NCI-H69 (cell line): ENCODE measurements at regions not wholly inside any gene's neighbourhood (a gene's known extent, or its start where the extent isn't known, plus 50 kb on each side); places are given as distances from the start of the nearest gene placed in this dataset.
A peak's percentile ranks its signal among the peaks of the same experiment; 100 is the strongest.

Experiments
- DNase-seq: peaks from one replicate; lab custom pipeline; 2025; lab: John Stamatoyannopoulos, UW

- DNase-seq: no peak
These were observed 829.0 kb upstream of the API5 start for GRCh38 chr11:42482822-42483221.

GRCh38 chr11:42490506-42490905 is 821.3 kb upstream of the API5 start:
- DNase-seq: no peak

GRCh38 chr11:42494459-42494858 is 817.3 kb upstream of the API5 start:
- no peak for DNase-seq

GRCh38 chr11:42498971-42499370 is 812.8 kb upstream of the API5 start:
- no peak for DNase-seq

GRCh38 chr11:42502151-42502550 is 809.6 kb upstream of the API5 start:
- DNase-seq: no peak

- DNase-seq: no peak
These were observed 789.8 kb upstream of the API5 start for GRCh38 chr11:42521994-42522393.

GRCh38 chr11:42524534-42525227 is 787.1 kb upstream of the API5 start:
- DNase-seq: peak; percentile 73

- peak; percentile 54 for DNase-seq
These were observed 785.4 kb upstream of the API5 start for GRCh38 chr11:42526426-42526825.

GRCh38 chr11:42528471-42528870 is 783.3 kb upstream of the API5 start:
- no peak for DNase-seq

GRCh38 chr11:42528911-42529310 is 782.9 kb upstream of the API5 start:
- no peak for DNase-seq

- no peak for DNase-seq
These were observed 775.0 kb upstream of the API5 start for GRCh38 chr11:42536611-42537360.

GRCh38 chr11:42542336-42542735 is 769.5 kb upstream of the API5 start:
- no peak for DNase-seq

- no peak for DNase-seq
These were observed 767.9 kb upstream of the API5 start for GRCh38 chr11:42543844-42544419.

- DNase-seq: no peak
These were observed 767.1 kb upstream of the API5 start for GRCh38 chr11:42544726-42545125.

GRCh38 chr11:42545954-42546353 is 765.8 kb upstream of the API5 start:
- no peak for DNase-seq

- no peak for DNase-seq
These were observed 759.0 kb upstream of the API5 start for GRCh38 chr11:42552786-42553185.

- DNase-seq: no peak
These were observed 756.6 kb upstream of the API5 start for GRCh38 chr11:42555190-42555589.

GRCh38 chr11:42571131-42571877 is 740.5 kb upstream of the API5 start:
- DNase-seq: no peak

- peak; percentile 19 for DNase-seq
These were observed 739.8 kb upstream of the API5 start for GRCh38 chr11:42571878-42572610.

GRCh38 chr11:42576318-42576717 is 735.5 kb upstream of the API5 start:
- DNase-seq: no peak

- no peak for DNase-seq
These were observed 722.5 kb upstream of the API5 start for GRCh38 chr11:42589286-42589685.

GRCh38 chr11:42591841-42592240 is 720.0 kb upstream of the API5 start:
- DNase-seq: no peak
